ENCODE measurements at regions not wholly inside any gene's neighbourhood (a gene's known extent, or its start where the extent isn't known, plus 50 kb on each side); places are given as distances from the start of the nearest gene placed in this dataset.

- ATAC-seq (replicated peaks in 1 of 4) = no peak
- no CpG with 5 or more reads among the region's 1 CpG for WGBS (ENCODE audit: insufficient coverage)
- H3K27me3 ChIP-seq (replicated peaks in 1 of 2; ENCODE audit: control insufficient read depth in 2 of 2, extremely low read depth in 1 of 2, insufficient read depth in 2 of 2, low read length in 1 of 2) = peaks cover 0 to 3% of the 10 kb centered on the region in 2 experiments
- no peak for DNase-seq
- H3K36me3 ChIP-seq (ENCODE audit: control insufficient read depth in 2 of 2, extremely low read depth in 1 of 2, insufficient read depth in 1 of 2, low read length in 1 of 2) = no peaks in the 10 kb centered on the region
- no peak overlapping the region for H3K4me3 Mint-ChIP-seq
- no peaks in the 10 kb centered on the region for H3K9me3 Mint-ChIP-seq
- H3K4me1 Mint-ChIP-seq = no peaks in the 10 kb centered on the region
- peaks cover 10 to 12% of the 10 kb centered on the region in 2 donors for H3K27me3 Mint-ChIP-seq
- H3K4me3 ChIP-seq (ENCODE audit: control insufficient read depth in 1 of 2, extremely low read depth in 1 of 2, low read length in 1 of 2) = no peak overlapping the region
- ChIA-PET CTCF (no interaction called here), POLR2A (no interaction called here)
- no peak overlapping the region for H3K27ac Mint-ChIP-seq
- no peak overlapping the region for H3K27ac ChIP-seq (ENCODE audit: low read length)
- no peaks in the 10 kb centered on the region for H3K9me3 ChIP-seq
- H3K36me3 Mint-ChIP-seq = no peaks in the 10 kb centered on the region
- no peaks in the 10 kb centered on the region for H3K4me1 ChIP-seq (ENCODE audit: control insufficient read depth in 1 of 2, extremely low read depth in 1 of 2, insufficient read depth in 2 of 2, low read length in 2 of 2)
Observed at GRCh38 chr3:187522890-187523289, 147.3 kb downstream of the SST start.

DNA sequence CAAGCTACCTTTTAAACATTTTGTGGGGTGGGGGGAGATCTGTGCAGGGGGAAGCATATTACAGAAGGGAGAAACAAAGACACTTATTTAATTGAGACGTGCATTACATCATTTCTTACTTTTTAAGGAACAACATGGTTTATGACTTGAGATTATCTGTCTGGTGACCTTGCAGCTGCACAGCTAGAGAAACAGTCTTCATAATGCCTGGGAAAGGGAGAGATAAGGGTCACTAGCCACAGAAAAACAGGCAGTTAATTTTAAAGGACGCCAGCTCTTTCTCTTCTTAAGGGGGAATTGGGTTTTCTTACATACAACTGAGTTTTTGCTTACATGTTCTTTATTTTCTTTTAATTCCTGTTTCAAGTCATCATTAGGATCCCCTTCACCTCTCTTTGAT lies 147.9 kb downstream of the SST start:
- H3K4me1 Mint-ChIP-seq = no peaks in the 10 kb centered on the region
- no peak overlapping the region for H3K27ac Mint-ChIP-seq
- ATAC-seq (replicated peaks in 1 of 4) (no peak), DNase-seq (no peak)
- WGBS (ENCODE audit: insufficient coverage) = no CpG with 5 or more reads among the region's 2 CpGs
- Histone ChIP-seq H3K36me3 (ENCODE audit: control insufficient read depth in 2 of 2, extremely low read depth in 1 of 2, insufficient read depth in 1 of 2, low read length in 1 of 2) (no peaks in the 10 kb centered on the region), H3K27me3 (replicated peaks in 1 of 2; ENCODE audit: control insufficient read depth in 2 of 2, extremely low read depth in 1 of 2, insufficient read depth in 2 of 2, low read length in 1 of 2) (peaks cover 0 to 3% of the 10 kb centered on the region in 2 experiments), H3K4me3 (ENCODE audit: control insufficient read depth in 1 of 2, extremely low read depth in 1 of 2, low read length in 1 of 2) (no peak overlapping the region), H3K9me3 (no peaks in the 10 kb centered on the region), H3K4me1 (ENCODE audit: control insufficient read depth in 1 of 2, extremely low read depth in 1 of 2, insufficient read depth in 2 of 2, low read length in 2 of 2) (no peaks in the 10 kb centered on the region), H3K27ac (ENCODE audit: low read length) (no peak overlapping the region)
- H3K4me3 Mint-ChIP-seq = no peak overlapping the region
- ChIA-PET CTCF (no interaction called here), POLR2A (no interaction called here)
- no peaks in the 10 kb centered on the region for H3K9me3 Mint-ChIP-seq
- peaks cover 6 to 11% of the 10 kb centered on the region in 2 donors for H3K27me3 Mint-ChIP-seq
- no peaks in the 10 kb centered on the region for H3K36me3 Mint-ChIP-seq

DNA sequence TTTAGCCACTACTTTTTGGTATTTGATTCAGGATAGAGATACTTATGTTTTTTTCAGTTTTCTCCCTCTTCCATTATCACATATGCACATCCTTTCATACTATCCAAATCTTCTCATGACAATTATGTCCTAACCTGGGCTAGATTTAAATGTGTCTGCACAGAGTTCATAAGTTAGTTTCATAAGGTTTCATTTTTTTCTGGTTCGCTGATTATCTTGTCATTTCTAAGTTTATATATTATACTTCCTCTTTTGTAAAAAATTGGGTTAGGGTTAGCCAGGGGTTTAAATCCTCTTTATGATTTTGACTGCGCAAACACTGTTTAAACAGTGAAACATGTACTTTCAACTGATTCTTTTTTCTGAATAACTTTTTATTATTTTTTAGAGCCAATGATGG lies 148.6 kb downstream of the SST start:
- ChIA-PET POLR2A (no interaction called here), CTCF (interaction anchor here in 1 of 2 donors (0.6 kb wide), 1 partner anchor 206 kb away, joined by 3 read pairs; no protein-coding TSS in a partner anchor)
- H3K4me1 Mint-ChIP-seq = no peaks in the 10 kb centered on the region
- DNase-seq = no peak
- Histone ChIP-seq H3K27me3 (replicated peaks in 1 of 2; ENCODE audit: control insufficient read depth in 2 of 2, extremely low read depth in 1 of 2, insufficient read depth in 2 of 2, low read length in 1 of 2) (peaks cover 0 to 3% of the 10 kb centered on the region in 2 experiments), H3K36me3 (ENCODE audit: control insufficient read depth in 2 of 2, extremely low read depth in 1 of 2, insufficient read depth in 1 of 2, low read length in 1 of 2) (no peaks in the 10 kb centered on the region), H3K27ac (ENCODE audit: low read length) (no peak overlapping the region), H3K9me3 (no peaks in the 10 kb centered on the region), H3K4me3 (ENCODE audit: control insufficient read depth in 1 of 2, extremely low read depth in 1 of 2, low read length in 1 of 2) (no peak overlapping the region), H3K4me1 (ENCODE audit: control insufficient read depth in 1 of 2, extremely low read depth in 1 of 2, insufficient read depth in 2 of 2, low read length in 2 of 2) (no peaks in the 10 kb centered on the region)
- WGBS (ENCODE audit: insufficient coverage) = no CpG with 5 or more reads among the region's 2 CpGs
- no peaks in the 10 kb centered on the region for H3K9me3 Mint-ChIP-seq
- H3K4me3 Mint-ChIP-seq = no peak overlapping the region
- no peak overlapping the region for H3K27ac Mint-ChIP-seq
- no peaks in the 10 kb centered on the region for H3K36me3 Mint-ChIP-seq
- H3K27me3 Mint-ChIP-seq = peaks cover 6 to 11% of the 10 kb centered on the region in 2 donors
- ATAC-seq (replicated peaks in 1 of 4) = no peak

GRCh38 chr3:187520027-187520945 lies 149.9 kb downstream of the SST start:
- no peak overlapping the region for H3K27ac ChIP-seq (ENCODE audit: low read length)
- ChIA-PET POLR2A (no interaction called here), CTCF (interaction anchor here in 1 of 2 donors (0.7 to 1.0 kb wide), 2 partner anchors 9 to 27 kb away, joined by 3 to 5 read pairs; no protein-coding TSS in a partner anchor)
- no peaks in the 10 kb centered on the region for H3K36me3 ChIP-seq (ENCODE audit: control insufficient read depth in 2 of 2, extremely low read depth in 1 of 2, insufficient read depth in 1 of 2, low read length in 1 of 2)
- no peaks in the 10 kb centered on the region for H3K9me3 Mint-ChIP-seq
- peaks cover 0 to 3% of the 10 kb centered on the region in 2 experiments for H3K27me3 ChIP-seq (replicated peaks in 1 of 2; ENCODE audit: control insufficient read depth in 2 of 2, extremely low read depth in 1 of 2, insufficient read depth in 2 of 2, low read length in 1 of 2)
- no peak for ATAC-seq (replicated peaks in 1 of 4)
- H3K4me3 Mint-ChIP-seq = no peak overlapping the region
- no peaks in the 10 kb centered on the region for H3K4me1 ChIP-seq (ENCODE audit: control insufficient read depth in 1 of 2, extremely low read depth in 1 of 2, insufficient read depth in 2 of 2, low read length in 2 of 2)
- no CpG with 5 or more reads among the region's 9 CpGs for WGBS (ENCODE audit: insufficient coverage)
- H3K4me1 Mint-ChIP-seq = no peaks in the 10 kb centered on the region
- H3K36me3 Mint-ChIP-seq = no peaks in the 10 kb centered on the region
- peaks cover 3 to 5% of the 10 kb centered on the region in 2 donors for H3K27me3 Mint-ChIP-seq
- no peak for DNase-seq
- H3K9me3 ChIP-seq = no peaks in the 10 kb centered on the region
- no peak overlapping the region for H3K27ac Mint-ChIP-seq
- no peak overlapping the region for H3K4me3 ChIP-seq (ENCODE audit: control insufficient read depth in 1 of 2, extremely low read depth in 1 of 2, low read length in 1 of 2)

DNA sequence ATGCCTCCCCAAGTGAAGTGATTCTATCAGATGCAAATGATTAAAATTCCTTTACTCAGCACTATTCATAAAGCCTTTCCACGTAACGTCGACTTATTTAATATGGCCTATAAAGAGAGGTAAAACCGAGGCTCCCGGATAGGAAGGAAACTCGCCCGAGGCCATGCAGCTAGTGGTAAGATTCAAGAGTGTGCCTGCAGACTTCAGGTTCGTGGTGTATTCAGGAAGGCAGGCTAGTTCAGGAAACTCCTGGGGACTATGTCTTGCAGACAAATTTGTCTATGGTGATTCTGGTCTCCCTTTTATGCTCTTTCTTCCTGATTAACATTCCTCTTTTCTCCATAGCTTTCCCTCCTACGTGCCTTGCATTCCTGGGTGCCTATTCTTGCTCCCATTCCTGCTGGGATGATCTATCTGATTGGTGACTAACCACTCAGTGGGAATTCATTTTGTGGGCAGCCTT lies 150.7 kb downstream of the SST start:
- 52% methylated on average over 6 of the region's 9 CpGs for WGBS (ENCODE audit: insufficient coverage)
- H3K27ac Mint-ChIP-seq = no peak overlapping the region

DNA sequence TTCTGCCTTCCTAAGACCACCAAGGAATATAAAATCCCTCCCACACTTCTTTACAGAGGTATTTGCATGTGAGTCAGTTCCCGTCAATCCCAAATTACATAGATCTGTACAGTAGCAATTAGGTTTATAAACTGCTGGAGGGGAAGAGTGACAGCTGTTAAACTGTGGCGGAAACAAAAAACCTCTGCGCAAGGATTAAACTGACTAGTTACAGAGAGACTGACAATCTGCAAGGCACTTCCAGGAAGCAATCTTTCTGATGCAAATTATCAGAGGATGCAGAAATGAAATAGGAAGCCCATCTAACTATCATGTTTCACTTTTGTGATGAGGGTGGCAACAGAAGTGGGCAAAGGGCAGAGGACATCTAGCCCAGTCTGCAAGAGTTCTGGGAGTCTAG lies 150.4 kb downstream of the RTP4 start:
- CTCF ChIA-PET = no interaction called here
- ATAC-seq (replicated peaks in 1 of 4) (no peak), DNase-seq (no peak)
- no peaks in the 10 kb centered on the region for H3K36me3 Mint-ChIP-seq
- no peak overlapping the region for H3K4me3 Mint-ChIP-seq
- no peaks in the 10 kb centered on the region for H3K36me3 ChIP-seq (ENCODE audit: control insufficient read depth in 2 of 2, extremely low read depth in 1 of 2, insufficient read depth in 1 of 2, low read length in 1 of 2)
- peaks cover 2 to 7% of the 10 kb centered on the region in 2 donors for H3K27me3 Mint-ChIP-seq
- no peaks in the 10 kb centered on the region for H3K9me3 ChIP-seq
- no peaks in the 10 kb centered on the region for H3K9me3 Mint-ChIP-seq
- WGBS (ENCODE audit: insufficient coverage) = 100% methylated on average over 2 of the region's 3 CpGs
- H3K27me3 ChIP-seq (replicated peaks in 1 of 2; ENCODE audit: control insufficient read depth in 2 of 2, extremely low read depth in 1 of 2, insufficient read depth in 2 of 2, low read length in 1 of 2) = no peaks in the 10 kb centered on the region
- no peaks in the 10 kb centered on the region for H3K4me1 ChIP-seq (ENCODE audit: control insufficient read depth in 1 of 2, extremely low read depth in 1 of 2, insufficient read depth in 2 of 2, low read length in 2 of 2)
- H3K27ac Mint-ChIP-seq = no peak overlapping the region
- no peaks in the 10 kb centered on the region for H3K4me1 Mint-ChIP-seq
- H3K4me3 ChIP-seq (ENCODE audit: control insufficient read depth in 1 of 2, extremely low read depth in 1 of 2, low read length in 1 of 2) = no peak overlapping the region
- POLR2A ChIA-PET = no interaction called here
- no peak overlapping the region for H3K27ac ChIP-seq (ENCODE audit: low read length)

More for the DNA sequence above, 150.7 kb downstream of the SST start:
- no peak for ATAC-seq (replicated peaks in 1 of 4)
- H3K4me3 ChIP-seq (ENCODE audit: control insufficient read depth in 1 of 2, extremely low read depth in 1 of 2, low read length in 1 of 2) = no peak overlapping the region
- ChIA-PET POLR2A (no interaction called here), CTCF (no interaction called here)
- no peaks in the 10 kb centered on the region for H3K9me3 ChIP-seq
- H3K4me3 Mint-ChIP-seq = no peak overlapping the region
- H3K36me3 ChIP-seq (ENCODE audit: control insufficient read depth in 2 of 2, extremely low read depth in 1 of 2, insufficient read depth in 1 of 2, low read length in 1 of 2) = no peaks in the 10 kb centered on the region
- H3K27me3 ChIP-seq (replicated peaks in 1 of 2; ENCODE audit: control insufficient read depth in 2 of 2, extremely low read depth in 1 of 2, insufficient read depth in 2 of 2, low read length in 1 of 2) = peaks cover 0 to 3% of the 10 kb centered on the region in 2 experiments
- no peaks in the 10 kb centered on the region for H3K36me3 Mint-ChIP-seq
- no peaks in the 10 kb centered on the region for H3K4me1 ChIP-seq (ENCODE audit: control insufficient read depth in 1 of 2, extremely low read depth in 1 of 2, insufficient read depth in 2 of 2, low read length in 2 of 2)
- no peak for DNase-seq
- no peaks in the 10 kb centered on the region for H3K9me3 Mint-ChIP-seq
- H3K4me1 Mint-ChIP-seq = no peaks in the 10 kb centered on the region
- H3K27ac ChIP-seq (ENCODE audit: low read length) = no peak overlapping the region
- H3K27me3 Mint-ChIP-seq = peaks cover 3% of the 10 kb centered on the region in 2 donors

Data from T-cell (primary cell).